ENCODE measurements at regions not wholly inside any gene's neighbourhood (a gene's known extent, or its start where the extent isn't known, plus 50 kb on each side); places are given as distances from the start of the nearest gene placed in this dataset.
A peak's percentile ranks its signal among the peaks of the same experiment; 100 is the strongest.

DNA sequence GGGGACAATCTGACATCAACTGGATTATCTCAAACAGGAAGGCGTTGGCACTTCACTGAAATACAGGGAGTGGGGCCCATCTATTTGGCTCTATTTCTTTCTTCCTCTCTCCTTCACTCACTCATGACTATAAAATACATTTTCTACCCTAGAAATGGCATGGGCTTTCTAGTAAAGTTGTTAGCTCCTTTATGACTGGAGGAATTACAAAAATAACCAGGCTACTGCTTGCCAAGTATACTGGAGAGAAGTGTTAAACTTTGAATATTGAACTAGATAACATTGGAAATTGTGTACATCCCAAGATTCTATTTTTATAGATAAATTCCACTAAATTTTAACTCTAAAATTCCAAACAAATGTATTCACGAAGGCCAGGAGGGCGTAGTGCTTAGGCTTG, 255.7 kb upstream of the SORCS1 start:
- no peak overlapping the region for H3K4me3 ChIP-seq
- no peaks in the 10 kb centered on the region for H3K9me3 ChIP-seq
- H3K36me3 ChIP-seq = no peaks in the 10 kb centered on the region
- WGBS, 2 donors = 93 to 94% methylated on average over 3 of the region's 3 CpGs
- TF ChIP-seq CTCF (IDR thresholded peaks at IDR 0.05) (no peak), POLR2A (IDR thresholded peaks at IDR 0.05) (no peak), EP300 (IDR thresholded peaks at IDR 0.05) (no peak)
- H3K4me1 ChIP-seq = peaks cover 0 to 4% (median 0%) of the 10 kb centered on the region in 4 donors
- DNase-seq (ENCODE audit: low spot score in 2 of 2) = no peak
- no peak overlapping the region for H3K27ac ChIP-seq
- no peaks in the 10 kb centered on the region for H3K27me3 ChIP-seq

DNA sequence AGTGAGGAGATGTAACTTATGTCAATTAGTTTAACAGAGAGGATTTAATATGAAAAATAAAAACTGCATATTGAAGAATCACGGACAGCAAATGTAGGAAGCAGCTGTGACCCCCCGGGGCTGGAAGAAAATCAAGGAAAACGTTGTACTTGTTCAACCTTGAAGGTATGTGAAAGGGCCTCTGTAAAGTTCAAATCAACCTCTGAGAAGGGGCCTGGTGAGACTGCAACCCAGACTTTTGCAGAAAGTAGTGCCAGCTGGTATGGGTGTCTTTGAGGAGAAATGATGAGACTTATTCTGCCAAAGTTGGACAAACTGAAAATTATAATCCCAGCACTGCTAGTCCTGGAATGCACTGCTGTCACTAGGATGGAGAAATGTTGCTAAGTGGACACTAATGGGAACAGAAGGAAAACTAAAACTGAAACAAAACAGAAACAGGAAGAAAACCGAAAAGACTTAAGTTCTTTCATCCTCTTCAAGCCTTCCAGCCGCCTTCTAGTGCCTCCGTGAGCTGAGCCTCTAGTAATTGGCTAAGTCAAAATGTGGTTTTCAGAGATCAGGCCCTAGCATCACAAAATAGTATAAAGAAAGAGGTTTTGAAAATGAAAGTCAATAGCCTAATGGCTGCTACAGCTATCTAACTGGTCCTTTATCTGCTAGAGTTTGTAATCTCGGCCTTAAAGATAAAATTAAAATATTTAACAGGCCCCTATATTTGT, 253.7 kb upstream of the SORCS1 start:
- H3K27me3 ChIP-seq = no peaks in the 10 kb centered on the region
- H3K9me3 ChIP-seq = no peaks in the 10 kb centered on the region
- TF ChIP-seq CTCF (IDR thresholded peaks at IDR 0.05) (no peak), EP300 (IDR thresholded peaks at IDR 0.05) (no peak), POLR2A (IDR thresholded peaks at IDR 0.05) (no peak)
- peak overlapping the region in 2 of 4 donors; percentile 9 to 10 for H3K27ac ChIP-seq
- H3K4me1 ChIP-seq = no peaks in the 10 kb centered on the region
- H3K36me3 ChIP-seq = no peaks in the 10 kb centered on the region
- DNase-seq (ENCODE audit: low spot score in 2 of 2) = no peak
- no peak overlapping the region for H3K4me3 ChIP-seq
- WGBS, 2 donors = 68% methylated on average over 7 of the region's 7 CpGs

- Histone ChIP-seq H3K27ac (peak overlapping the region in 2 of 4 donors; percentile 10 to 28), H3K4me3 (no peak overlapping the region), H3K9me3 (no peaks in the 10 kb centered on the region), H3K27me3 (no peaks in the 10 kb centered on the region), H3K36me3 (no peaks in the 10 kb centered on the region), H3K4me1 (no peaks in the 10 kb centered on the region)
- no peak for DNase-seq (ENCODE audit: low spot score in 2 of 2)
- 65 to 80% methylated on average over 2 of the region's 2 CpGs for WGBS, 2 donors
- TF ChIP-seq CTCF (IDR thresholded peaks at IDR 0.05) = no peak
- TF ChIP-seq POLR2A (IDR thresholded peaks at IDR 0.05) = no peak
- TF ChIP-seq EP300 (IDR thresholded peaks at IDR 0.05) = no peak
These were observed 252.9 kb upstream of the SORCS1 start for GRCh38 chr10:107417446-107417845.

GRCh38 chr10:107415446-107415845, 250.9 kb upstream of the SORCS1 start:
- Histone ChIP-seq H3K9me3 (no peaks in the 10 kb centered on the region), H3K27me3 (no peaks in the 10 kb centered on the region), H3K27ac (no peak overlapping the region), H3K4me1 (no peaks in the 10 kb centered on the region), H3K4me3 (no peak overlapping the region), H3K36me3 (no peaks in the 10 kb centered on the region)
- no peak for DNase-seq (ENCODE audit: low spot score in 2 of 2)
- TF ChIP-seq POLR2A (IDR thresholded peaks at IDR 0.05) (no peak), EP300 (IDR thresholded peaks at IDR 0.05) (no peak), CTCF (IDR thresholded peaks at IDR 0.05) (no peak)
- WGBS, 2 donors = 95 to 100% methylated on average over 2 of the region's 2 CpGs

DNA sequence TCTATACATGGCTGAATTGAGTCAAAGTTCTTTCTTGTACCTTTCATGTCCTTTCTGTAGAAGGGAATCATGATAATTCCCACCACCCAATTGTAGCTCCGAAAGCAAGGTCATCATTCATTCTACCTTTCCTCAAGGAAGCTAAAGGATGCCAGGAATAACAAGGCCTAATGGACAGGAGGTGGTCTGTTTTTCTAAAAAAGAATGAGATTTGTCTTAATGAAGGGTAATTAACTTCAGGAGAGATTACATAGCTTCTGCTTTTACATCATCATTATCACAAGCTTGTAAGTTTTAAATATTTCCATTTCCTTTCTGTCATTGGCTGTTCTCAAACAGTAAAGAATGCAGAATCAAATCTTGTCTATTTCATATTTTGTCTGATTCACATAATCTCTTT, 249.5 kb upstream of the SORCS1 start:
- H3K9me3 ChIP-seq = no peaks in the 10 kb centered on the region
- no peak for TF ChIP-seq EP300 (IDR thresholded peaks at IDR 0.05)
- TF ChIP-seq POLR2A (IDR thresholded peaks at IDR 0.05) = no peak
- no peak for TF ChIP-seq CTCF (IDR thresholded peaks at IDR 0.05)
- no peaks in the 10 kb centered on the region for H3K27me3 ChIP-seq
- H3K27ac ChIP-seq = no peak overlapping the region
- no peak for DNase-seq (ENCODE audit: low spot score in 2 of 2)
- no peak overlapping the region for H3K4me3 ChIP-seq
- 84 to 94% methylated on average over 1 of the region's 1 CpG for WGBS, 2 donors
- no peaks in the 10 kb centered on the region for H3K36me3 ChIP-seq
- H3K4me1 ChIP-seq = no peaks in the 10 kb centered on the region

Measured in tibial nerve (tissue), 4 donors.